ENCODE measurements at regions not wholly inside any gene's neighbourhood (a gene's known extent, or its start where the extent isn't known, plus 50 kb on each side); places are given as distances from the start of the nearest gene placed in this dataset.

- Histone ChIP-seq H3K27me3 (ENCODE audit: control insufficient read depth in 2 of 2, insufficient read depth in 2 of 2, low read length in 2 of 2) (no peaks in the 10 kb centered on the region), H3K9me3 (ENCODE audit: control insufficient read depth in 2 of 2, low read length in 2 of 2) (peaks cover 0 to 3% of the 10 kb centered on the region in 2 donors), H3K9ac (ENCODE audit: low read depth in 1 of 2, low read length in 2 of 2) (no peak overlapping the region), H3K36me3 (ENCODE audit: control insufficient read depth in 2 of 2, insufficient read depth in 2 of 2, low read length in 2 of 2) (no peaks in the 10 kb centered on the region), H3K4me1 (ENCODE audit: control insufficient read depth in 2 of 2, insufficient read depth in 2 of 2, low read length in 2 of 2) (no peaks in the 10 kb centered on the region), H3K4me3 (ENCODE audit: low read length in 2 of 2) (no peak overlapping the region), H3K27ac (ENCODE audit: low read depth in 2 of 2, low read length in 2 of 2) (no peak overlapping the region)
These were observed 978.1 kb upstream of the CDH2 start for GRCh38 chr18:29154758-29155725.

DNA sequence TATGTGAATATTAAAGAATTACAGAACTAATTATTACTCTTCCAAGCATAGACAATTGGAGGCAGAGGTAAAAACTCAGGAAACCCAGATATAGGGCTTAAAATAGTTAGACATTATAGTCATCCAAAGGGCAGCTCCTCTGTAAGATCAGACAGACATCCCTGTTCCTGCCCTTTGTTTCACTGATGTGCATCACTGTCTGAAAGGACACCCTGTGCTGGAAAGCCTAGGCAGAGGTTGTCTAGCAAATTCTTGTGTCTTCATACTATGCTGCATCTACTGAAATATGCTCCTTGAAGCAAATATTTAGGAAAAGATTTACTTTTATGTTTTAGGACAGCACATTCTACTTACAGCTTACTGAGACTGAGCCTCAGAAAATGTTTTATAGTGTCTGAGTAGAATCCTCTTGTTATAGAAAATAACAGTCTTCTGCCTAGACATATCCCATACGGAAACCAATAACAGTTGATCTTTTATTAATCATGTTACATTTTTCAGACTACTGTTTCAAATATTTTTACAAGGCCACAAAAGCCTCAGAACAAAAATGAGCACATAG, 977.3 kb upstream of the CDH2 start:
- Histone ChIP-seq H3K27me3 (ENCODE audit: control insufficient read depth in 2 of 2, insufficient read depth in 2 of 2, low read length in 2 of 2) (no peaks in the 10 kb centered on the region), H3K4me3 (ENCODE audit: low read length in 2 of 2) (no peak overlapping the region), H3K4me1 (ENCODE audit: control insufficient read depth in 2 of 2, insufficient read depth in 2 of 2, low read length in 2 of 2) (no peaks in the 10 kb centered on the region), H3K36me3 (ENCODE audit: control insufficient read depth in 2 of 2, insufficient read depth in 2 of 2, low read length in 2 of 2) (no peaks in the 10 kb centered on the region), H3K9ac (ENCODE audit: low read depth in 1 of 2, low read length in 2 of 2) (no peak overlapping the region), H3K9me3 (ENCODE audit: control insufficient read depth in 2 of 2, low read length in 2 of 2) (peaks cover 0 to 3% of the 10 kb centered on the region in 2 donors), H3K27ac (ENCODE audit: low read depth in 2 of 2, low read length in 2 of 2) (no peak overlapping the region)

- Histone ChIP-seq H3K4me3 (ENCODE audit: low read length in 2 of 2) (no peak overlapping the region), H3K9ac (ENCODE audit: low read depth in 1 of 2, low read length in 2 of 2) (no peak overlapping the region), H3K4me1 (ENCODE audit: control insufficient read depth in 2 of 2, insufficient read depth in 2 of 2, low read length in 2 of 2) (no peaks in the 10 kb centered on the region), H3K27me3 (ENCODE audit: control insufficient read depth in 2 of 2, insufficient read depth in 2 of 2, low read length in 2 of 2) (no peaks in the 10 kb centered on the region), H3K27ac (ENCODE audit: low read depth in 2 of 2, low read length in 2 of 2) (no peak overlapping the region), H3K9me3 (ENCODE audit: control insufficient read depth in 2 of 2, low read length in 2 of 2) (peaks cover 0 to 3% of the 10 kb centered on the region in 2 donors), H3K36me3 (ENCODE audit: control insufficient read depth in 2 of 2, insufficient read depth in 2 of 2, low read length in 2 of 2) (no peaks in the 10 kb centered on the region)
These were observed 976.2 kb upstream of the CDH2 start for GRCh38 chr18:29153091-29153490.

DNA sequence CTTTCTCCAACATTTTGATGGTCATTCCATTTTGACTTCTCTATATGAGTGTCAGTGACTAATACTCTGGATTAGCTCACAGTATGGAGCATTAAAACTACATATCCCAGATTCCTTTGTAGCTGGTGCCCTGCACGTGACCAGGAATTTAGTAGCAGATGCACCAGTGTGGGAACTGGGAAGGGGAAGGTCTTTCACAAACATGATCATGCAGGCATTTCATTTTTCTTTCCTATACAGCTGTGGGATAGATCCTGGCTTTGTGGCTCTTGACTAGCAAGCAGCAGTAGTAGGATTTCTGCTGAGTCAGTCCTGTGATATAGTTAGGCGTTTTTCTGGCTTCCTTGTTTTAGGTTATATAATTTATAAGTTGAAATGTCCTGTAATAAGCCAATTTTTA, 971.0 kb upstream of the CDH2 start:
- H3K9ac ChIP-seq (ENCODE audit: low read depth in 1 of 2, low read length in 2 of 2) = no peak overlapping the region
- no peaks in the 10 kb centered on the region for H3K27me3 ChIP-seq (ENCODE audit: control insufficient read depth in 2 of 2, insufficient read depth in 2 of 2, low read length in 2 of 2)
- peaks cover 0 to 4% of the 10 kb centered on the region in 2 donors for H3K9me3 ChIP-seq (ENCODE audit: control insufficient read depth in 2 of 2, low read length in 2 of 2)
- H3K4me1 ChIP-seq (ENCODE audit: control insufficient read depth in 2 of 2, insufficient read depth in 2 of 2, low read length in 2 of 2) = no peaks in the 10 kb centered on the region
- no peak overlapping the region for H3K4me3 ChIP-seq (ENCODE audit: low read length in 2 of 2)
- no peak overlapping the region for H3K27ac ChIP-seq (ENCODE audit: low read depth in 2 of 2, low read length in 2 of 2)
- no peaks in the 10 kb centered on the region for H3K36me3 ChIP-seq (ENCODE audit: control insufficient read depth in 2 of 2, insufficient read depth in 2 of 2, low read length in 2 of 2)

GRCh38 chr18:29146068-29146467, 969.1 kb upstream of the CDH2 start:
- no peaks in the 10 kb centered on the region for H3K27me3 ChIP-seq (ENCODE audit: control insufficient read depth in 2 of 2, insufficient read depth in 2 of 2, low read length in 2 of 2)
- no peaks in the 10 kb centered on the region for H3K4me1 ChIP-seq (ENCODE audit: control insufficient read depth in 2 of 2, insufficient read depth in 2 of 2, low read length in 2 of 2)
- peaks cover 0 to 4% of the 10 kb centered on the region in 2 donors for H3K9me3 ChIP-seq (ENCODE audit: control insufficient read depth in 2 of 2, low read length in 2 of 2)
- no peak overlapping the region for H3K27ac ChIP-seq (ENCODE audit: low read depth in 2 of 2, low read length in 2 of 2)
- H3K4me3 ChIP-seq (ENCODE audit: low read length in 2 of 2) = no peak overlapping the region
- H3K9ac ChIP-seq (ENCODE audit: low read depth in 1 of 2, low read length in 2 of 2) = no peak overlapping the region
- no peaks in the 10 kb centered on the region for H3K36me3 ChIP-seq (ENCODE audit: control insufficient read depth in 2 of 2, insufficient read depth in 2 of 2, low read length in 2 of 2)

- H3K36me3 ChIP-seq (ENCODE audit: control insufficient read depth in 2 of 2, insufficient read depth in 2 of 2, low read length in 2 of 2) = no peaks in the 10 kb centered on the region
- no peak overlapping the region for H3K27ac ChIP-seq (ENCODE audit: low read depth in 2 of 2, low read length in 2 of 2)
- no peak overlapping the region for H3K9ac ChIP-seq (ENCODE audit: low read depth in 1 of 2, low read length in 2 of 2)
- no peaks in the 10 kb centered on the region for H3K27me3 ChIP-seq (ENCODE audit: control insufficient read depth in 2 of 2, insufficient read depth in 2 of 2, low read length in 2 of 2)
- no peak overlapping the region for H3K4me3 ChIP-seq (ENCODE audit: low read length in 2 of 2)
- peaks cover 0 to 4% of the 10 kb centered on the region in 2 donors for H3K9me3 ChIP-seq (ENCODE audit: control insufficient read depth in 2 of 2, low read length in 2 of 2)
- H3K4me1 ChIP-seq (ENCODE audit: control insufficient read depth in 2 of 2, insufficient read depth in 2 of 2, low read length in 2 of 2) = no peaks in the 10 kb centered on the region
These were observed 963.7 kb upstream of the CDH2 start for GRCh38 chr18:29140590-29140989.

DNA sequence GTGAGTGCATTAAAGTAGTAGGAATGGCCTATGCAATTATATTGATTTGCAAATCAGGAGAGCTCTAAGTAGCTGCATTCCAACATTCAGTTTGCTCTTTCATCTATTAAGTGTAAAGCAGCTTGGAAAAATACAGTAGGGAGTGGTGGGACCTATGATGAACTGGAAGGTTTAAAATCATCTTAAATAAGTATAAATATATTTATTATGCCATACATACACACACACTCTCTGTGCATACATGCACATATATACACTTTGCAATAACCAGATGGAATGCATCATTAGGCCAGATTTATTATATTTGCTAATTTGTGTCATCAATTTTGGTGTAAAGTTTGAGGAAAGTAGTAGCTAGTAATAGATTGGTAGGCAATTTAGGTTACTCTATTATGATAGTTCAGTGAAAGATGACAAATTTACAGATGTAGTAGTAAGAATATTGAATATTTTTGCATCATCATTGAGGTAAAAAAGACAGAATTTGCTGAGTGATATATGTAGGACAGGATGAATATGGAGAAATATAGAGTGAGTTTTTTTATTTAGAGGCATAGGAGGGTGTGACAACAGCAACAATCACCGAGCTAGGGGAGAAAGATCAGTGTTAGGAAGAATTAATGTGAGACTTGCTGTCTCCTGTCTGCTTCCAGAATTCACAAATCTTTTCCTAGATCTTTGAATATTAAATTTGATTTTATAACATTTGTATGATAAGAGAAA, 961.0 kb upstream of the CDH2 start:
- Histone ChIP-seq H3K36me3 (ENCODE audit: control insufficient read depth in 2 of 2, insufficient read depth in 2 of 2, low read length in 2 of 2) (no peaks in the 10 kb centered on the region), H3K27ac (ENCODE audit: low read depth in 2 of 2, low read length in 2 of 2) (no peak overlapping the region), H3K4me3 (ENCODE audit: low read length in 2 of 2) (no peak overlapping the region), H3K9me3 (ENCODE audit: control insufficient read depth in 2 of 2, low read length in 2 of 2) (no peaks in the 10 kb centered on the region), H3K27me3 (ENCODE audit: control insufficient read depth in 2 of 2, insufficient read depth in 2 of 2, low read length in 2 of 2) (no peaks in the 10 kb centered on the region), H3K4me1 (ENCODE audit: control insufficient read depth in 2 of 2, insufficient read depth in 2 of 2, low read length in 2 of 2) (no peaks in the 10 kb centered on the region), H3K9ac (ENCODE audit: low read depth in 1 of 2, low read length in 2 of 2) (no peak overlapping the region)

GRCh38 chr18:29123706-29124530, 947.0 kb upstream of the CDH2 start:
- no peak overlapping the region for H3K4me3 ChIP-seq (ENCODE audit: low read length in 2 of 2)
- no peak overlapping the region for H3K27ac ChIP-seq (ENCODE audit: low read depth in 2 of 2, low read length in 2 of 2)
- H3K27me3 ChIP-seq (ENCODE audit: control insufficient read depth in 2 of 2, insufficient read depth in 2 of 2, low read length in 2 of 2) = no peaks in the 10 kb centered on the region
- no peaks in the 10 kb centered on the region for H3K4me1 ChIP-seq (ENCODE audit: control insufficient read depth in 2 of 2, insufficient read depth in 2 of 2, low read length in 2 of 2)
- no peak overlapping the region for H3K9ac ChIP-seq (ENCODE audit: low read depth in 1 of 2, low read length in 2 of 2)
- peaks cover 0 to 3% of the 10 kb centered on the region in 2 donors for H3K9me3 ChIP-seq (ENCODE audit: control insufficient read depth in 2 of 2, low read length in 2 of 2)
- H3K36me3 ChIP-seq (ENCODE audit: control insufficient read depth in 2 of 2, insufficient read depth in 2 of 2, low read length in 2 of 2) = no peaks in the 10 kb centered on the region

DNA sequence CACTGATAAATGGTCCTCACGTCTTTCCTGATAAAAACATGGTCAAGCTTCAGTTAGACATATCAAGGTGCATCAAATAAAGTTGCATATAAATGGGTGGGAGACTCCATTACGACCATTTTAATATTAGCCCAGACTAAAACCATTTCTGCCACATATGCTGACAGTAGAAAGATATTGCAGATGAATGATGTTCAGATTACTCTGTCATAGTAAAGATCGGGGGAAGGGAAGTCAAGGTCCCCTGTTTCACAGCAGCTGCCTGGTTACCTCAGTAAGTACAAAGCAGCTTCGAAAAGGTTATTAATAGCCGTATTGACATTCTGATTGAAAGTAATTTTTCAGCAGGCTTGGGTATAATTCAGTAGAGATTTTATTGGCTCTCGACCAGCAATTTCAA, 927.7 kb upstream of the CDH2 start:
- H3K27me3 ChIP-seq (ENCODE audit: control insufficient read depth in 2 of 2, insufficient read depth in 2 of 2, low read length in 2 of 2) = no peaks in the 10 kb centered on the region
- no peaks in the 10 kb centered on the region for H3K9me3 ChIP-seq (ENCODE audit: control insufficient read depth in 2 of 2, low read length in 2 of 2)
- no peaks in the 10 kb centered on the region for H3K4me1 ChIP-seq (ENCODE audit: control insufficient read depth in 2 of 2, insufficient read depth in 2 of 2, low read length in 2 of 2)
- no peak overlapping the region for H3K27ac ChIP-seq (ENCODE audit: low read depth in 2 of 2, low read length in 2 of 2)
- H3K36me3 ChIP-seq (ENCODE audit: control insufficient read depth in 2 of 2, insufficient read depth in 2 of 2, low read length in 2 of 2) = no peaks in the 10 kb centered on the region
- no peak overlapping the region for H3K4me3 ChIP-seq (ENCODE audit: low read length in 2 of 2)
- no peak overlapping the region for H3K9ac ChIP-seq (ENCODE audit: low read depth in 1 of 2, low read length in 2 of 2)

All from mucosa of rectum (tissue), 2 donors.